ENCODE measurements at regions not wholly inside any gene's neighbourhood (a gene's known extent, or its start where the extent isn't known, plus 50 kb on each side); places are given as distances from the start of the nearest gene placed in this dataset.

- Mint-ChIP-seq H3K4me3 (ENCODE audit: low read depth, unreplicated experiment) (no peak overlapping the region), H3K9me3 (ENCODE audit: low read depth, unreplicated experiment) (peaks cover 2% of the 10 kb centered on the region), H3K36me3 (ENCODE audit: insufficient read depth, unreplicated experiment) (no peaks in the 10 kb centered on the region), H3K27ac (ENCODE audit: unreplicated experiment) (no peak overlapping the region), H3K4me1 (ENCODE audit: low read depth, unreplicated experiment) (no peaks in the 10 kb centered on the region), H3K27me3 (ENCODE audit: unreplicated experiment) (no peaks in the 10 kb centered on the region)
- DNase-seq: no peak
- CTCF ChIA-PET: no interaction called here
- intact Hi-C loops (cut with micrococcal nuclease; ENCODE audit: unreplicated experiment): no loop called here
- BruUV-seq (replicated peaks): no TSS peak
- no peak for TF ChIP-seq CTCF (IDR thresholded peaks at IDR 0.05; ENCODE audit: unreplicated experiment)
These were observed 88.2 kb upstream of the SEMA3C start for GRCh38 chr7:81007051-81007450.

- H3K27ac Mint-ChIP-seq (ENCODE audit: unreplicated experiment): no peak overlapping the region
- no TSS peak for BruUV-seq (replicated peaks)
- peaks cover 2% of the 10 kb centered on the region for H3K9me3 Mint-ChIP-seq (ENCODE audit: low read depth, unreplicated experiment)
- H3K36me3 Mint-ChIP-seq (ENCODE audit: insufficient read depth, unreplicated experiment): no peaks in the 10 kb centered on the region
- CTCF ChIA-PET: no interaction called here
- no peaks in the 10 kb centered on the region for H3K4me1 Mint-ChIP-seq (ENCODE audit: low read depth, unreplicated experiment)
- no peaks in the 10 kb centered on the region for H3K27me3 Mint-ChIP-seq (ENCODE audit: unreplicated experiment)
- no peak overlapping the region for H3K4me3 Mint-ChIP-seq (ENCODE audit: low read depth, unreplicated experiment)
- intact Hi-C loops (cut with micrococcal nuclease; ENCODE audit: unreplicated experiment): no loop called here
- DNase-seq: no peak
- TF ChIP-seq CTCF (IDR thresholded peaks at IDR 0.05; ENCODE audit: unreplicated experiment): no peak
These were observed 86.4 kb upstream of the SEMA3C start for GRCh38 chr7:81005254-81005653.

- no peak for TF ChIP-seq CTCF (IDR thresholded peaks at IDR 0.05; ENCODE audit: unreplicated experiment)
- peaks cover 2% of the 10 kb centered on the region for H3K9me3 Mint-ChIP-seq (ENCODE audit: low read depth, unreplicated experiment)
- no peak for DNase-seq
- BruUV-seq (replicated peaks): no TSS peak
- no peaks in the 10 kb centered on the region for H3K27me3 Mint-ChIP-seq (ENCODE audit: unreplicated experiment)
- intact Hi-C loops (cut with micrococcal nuclease; ENCODE audit: unreplicated experiment): no loop called here
- H3K4me1 Mint-ChIP-seq (ENCODE audit: low read depth, unreplicated experiment): no peaks in the 10 kb centered on the region
- CTCF ChIA-PET: no interaction called here
- no peak overlapping the region for H3K27ac Mint-ChIP-seq (ENCODE audit: unreplicated experiment)
- no peak overlapping the region for H3K4me3 Mint-ChIP-seq (ENCODE audit: low read depth, unreplicated experiment)
- H3K36me3 Mint-ChIP-seq (ENCODE audit: insufficient read depth, unreplicated experiment): no peaks in the 10 kb centered on the region
These were observed 85.2 kb upstream of the SEMA3C start for GRCh38 chr7:81004098-81004497.

GRCh38 chr7:81003326-81003725 is 84.5 kb upstream of the SEMA3C start:
- TF ChIP-seq CTCF (IDR thresholded peaks at IDR 0.05; ENCODE audit: unreplicated experiment): no peak
- H3K9me3 Mint-ChIP-seq (ENCODE audit: low read depth, unreplicated experiment): peaks cover 2% of the 10 kb centered on the region
- H3K4me3 Mint-ChIP-seq (ENCODE audit: low read depth, unreplicated experiment): no peak overlapping the region
- H3K27me3 Mint-ChIP-seq (ENCODE audit: unreplicated experiment): no peaks in the 10 kb centered on the region
- BruUV-seq (replicated peaks): no TSS peak
- intact Hi-C loops (cut with micrococcal nuclease; ENCODE audit: unreplicated experiment): no loop called here
- no peaks in the 10 kb centered on the region for H3K36me3 Mint-ChIP-seq (ENCODE audit: insufficient read depth, unreplicated experiment)
- CTCF ChIA-PET: no interaction called here
- H3K27ac Mint-ChIP-seq (ENCODE audit: unreplicated experiment): no peak overlapping the region
- H3K4me1 Mint-ChIP-seq (ENCODE audit: low read depth, unreplicated experiment): no peaks in the 10 kb centered on the region
- no peak for DNase-seq

- Mint-ChIP-seq H3K36me3 (ENCODE audit: insufficient read depth, unreplicated experiment) (no peaks in the 10 kb centered on the region), H3K4me1 (ENCODE audit: low read depth, unreplicated experiment) (no peaks in the 10 kb centered on the region), H3K4me3 (ENCODE audit: low read depth, unreplicated experiment) (no peak overlapping the region), H3K27me3 (ENCODE audit: unreplicated experiment) (no peaks in the 10 kb centered on the region), H3K27ac (ENCODE audit: unreplicated experiment) (no peak overlapping the region), H3K9me3 (ENCODE audit: low read depth, unreplicated experiment) (peaks cover 2% of the 10 kb centered on the region)
- no peak for DNase-seq
- intact Hi-C loops (cut with micrococcal nuclease; ENCODE audit: unreplicated experiment): no loop called here
- no peak for TF ChIP-seq CTCF (IDR thresholded peaks at IDR 0.05; ENCODE audit: unreplicated experiment)
- no TSS peak for BruUV-seq (replicated peaks)
- CTCF ChIA-PET: no interaction called here
These were observed 83.6 kb upstream of the SEMA3C start for GRCh38 chr7:81002421-81002820.

Data from Calu3 (cell line).